CD14-positive monocyte (primary cell): ENCODE measurements at regions not wholly inside any gene's neighbourhood (a gene's known extent, or its start where the extent isn't known, plus 50 kb on each side); places are given as distances from the start of the nearest gene placed in this dataset.

Experiments used
- DNase-seq, 3 donors: peaks; one replicate each; pipeline ENCODE4 v3.0.0-alpha.2; 2011 to 2022
- H2AFZ ChIP-seq: 2 replicates; pipeline ENCODE4 v1.6.0; 2012; ENCODE audit warnings: mild to moderate bottlenecking, low read depth, low read length, inconsistent platforms; ENCODE audit not compliant: insufficient read depth, poor library complexity, severe bottlenecking
- H3K27ac ChIP-seq, 2 donors: 1 replicate in 1 of 2; 2 replicates in 1 of 2; pipeline ENCODE4 v1.5.1; 2012 to 2013; ENCODE audit warnings: low read length in 2 of 2, control low read depth in 1 of 2, inconsistent platforms in 1 of 2, low read depth in 1 of 2, mild to moderate bottlenecking in 1 of 2
- H3K27me3 ChIP-seq, 2 donors: one replicate each; pipeline versions ENCODE4 v1.6.0 to v1.6.1; 2011 to 2013; ENCODE audit warnings: low read length in 2 of 2; ENCODE audit not compliant: control insufficient read depth in 2 of 2, insufficient read depth in 2 of 2
- H3K36me3 ChIP-seq, 2 donors: replicated peaks in 1 of 2; 1 replicate in 1 of 2; 2 replicates in 1 of 2; pipeline versions ENCODE4 v1.5.1 to v1.6.1; 2012 to 2013; ENCODE audit warnings: low read length in 2 of 2, control low read depth in 1 of 2, inconsistent platforms in 1 of 2, mild to moderate bottlenecking in 1 of 2; ENCODE audit not compliant: insufficient read depth in 2 of 2, control insufficient read depth in 1 of 2
- H3K4me1 ChIP-seq, 2 donors: 1 replicate in 1 of 2; 2 replicates in 1 of 2; pipeline versions ENCODE4 v1.5.1 to v1.6.1; 2012 to 2013; ENCODE audit warnings: low read length in 2 of 2, control low read depth in 1 of 2, inconsistent platforms in 1 of 2, mild to moderate bottlenecking in 1 of 2, moderate library complexity in 1 of 2; ENCODE audit not compliant: insufficient read depth in 2 of 2, control insufficient read depth in 1 of 2
- H3K4me2 ChIP-seq: replicated peaks from 2 replicates; pipeline ENCODE3; 2012; ENCODE audit warnings: low read length, moderate library complexity, mild to moderate bottlenecking; ENCODE audit not compliant: poor library complexity, severe bottlenecking; ENCODE audit errors: extremely low read depth
- H3K4me3 ChIP-seq, 3 experiments: fragments of 200-600 bp in 1 of 3; sonication (generic) in 1 of 3; replicated peaks in 1 of 3; 1 replicate in 2 of 3; 2 replicates in 1 of 3; pipeline ENCODE4 v1.5.1; 2011 to 2013; ENCODE audit warnings: low read length in 3 of 3, mild to moderate bottlenecking in 3 of 3, control low read depth in 2 of 3, low read depth in 2 of 3, inconsistent platforms in 1 of 3, moderate library complexity in 1 of 3
- H3K79me2 ChIP-seq: 2 replicates; pipeline ENCODE4 v1.6.0; 2012; ENCODE audit warnings: mild to moderate bottlenecking, control low read depth, inconsistent platforms, low read length, moderate library complexity; ENCODE audit not compliant: insufficient read depth
- H3K9ac ChIP-seq: 2 replicates; pipeline ENCODE4 v1.6.0; 2017; ENCODE audit warnings: low read length, mild to moderate bottlenecking; ENCODE audit not compliant: insufficient read depth, poor library complexity, severe bottlenecking
- H3K9me3 ChIP-seq, 2 donors: replicated peaks in 1 of 2; 1 replicate in 1 of 2; 2 replicates in 1 of 2; pipeline versions ENCODE4 v1.5.1 to v1.6.1; 2012 to 2013; ENCODE audit warnings: low read length in 2 of 2, control low read depth in 1 of 2; ENCODE audit not compliant: control insufficient read depth in 1 of 2, insufficient read depth in 1 of 2
- H4K20me1 ChIP-seq: 2 replicates; pipeline ENCODE4 v1.6.0; 2012; ENCODE audit warnings: mild to moderate bottlenecking, low read length, control low read depth, moderate library complexity; ENCODE audit not compliant: insufficient read depth
- H3K27ac Mint-ChIP-seq, 7 donors: one replicate each; pipeline ENCODE4 v1.8.0; 2020; ENCODE audit warnings: mild to moderate bottlenecking in 7 of 7, mixed read lengths in 7 of 7, moderate library complexity in 6 of 7, inconsistent platforms in 2 of 7
- H3K27me3 Mint-ChIP-seq, 3 donors: one replicate each; pipeline ENCODE4 v1.8.0; 2021 to 2022; ENCODE audit warnings: low read depth in 3 of 3, mild to moderate bottlenecking in 3 of 3, mixed read lengths in 3 of 3, moderate library complexity in 3 of 3, inconsistent platforms in 1 of 3
- H3K36me3 Mint-ChIP-seq, 2 donors: one replicate each; pipeline ENCODE4 v1.8.0; 2020; ENCODE audit warnings: mixed read lengths in 2 of 2, inconsistent platforms in 1 of 2, mild to moderate bottlenecking in 1 of 2
- H3K4me1 Mint-ChIP-seq: one replicate; pipeline ENCODE4 v1.8.0; 2020; ENCODE audit warnings: mild to moderate bottlenecking, mixed read lengths
- H3K4me3 Mint-ChIP-seq, 2 donors: one replicate each; pipeline ENCODE4 v1.8.0; 2020; ENCODE audit warnings: mild to moderate bottlenecking in 2 of 2, mixed read lengths in 2 of 2, moderate library complexity in 1 of 2
- H3K9me3 Mint-ChIP-seq, 7 donors: one replicate each; pipeline ENCODE4 v1.8.0; 2020 to 2022; ENCODE audit warnings: mixed read lengths in 7 of 7, mild to moderate bottlenecking in 6 of 7, moderate library complexity in 6 of 7, inconsistent platforms in 2 of 7
- CTCF ChIP-seq: fragments of 200-600 bp; IDR thresholded peaks from one replicate; pipeline ENCODE4 v1.8.0; 2022; ENCODE audit warnings: antibody characterized with exemption, mild to moderate bottlenecking
- WGBS: methylation state at CpG from one replicate; pipeline ENCODE4 v1.1.5; 2013; ENCODE audit warnings: missing lambda C conversion rate; ENCODE audit not compliant: insufficient coverage; 5-methylcytosine and 5-hydroxymethylcytosine counted together
- intact Hi-C, 2 donors: fragments of 100-400 bp; cut with micrococcal nuclease; formaldehyde crosslinking; loops; one replicate each; pipeline versions ENCODE4 v1.15.0 to v1.15.1; 2023

GRCh38 chr9:30504502-30504905, 1879.9 kb upstream of the ACO1 start:
- Mint-ChIP-seq H3K27me3 (no peaks in the 10 kb centered on the region), H3K27ac (no peak overlapping the region), H3K4me3 (no peak overlapping the region), H3K4me1 (no peaks in the 10 kb centered on the region), H3K36me3 (no peaks in the 10 kb centered on the region), H3K9me3 (peaks cover 0 to 8% (median 0%) of the 10 kb centered on the region in 7 donors)
- no peak for DNase-seq
- H3K4me2 ChIP-seq: no peak overlapping the region
- no peak overlapping the region for H3K9ac ChIP-seq
- H3K27me3 ChIP-seq: no peaks in the 10 kb centered on the region
- WGBS: no CpG with 5 or more reads among the region's 1 CpG
- no peak overlapping the region for H2AFZ ChIP-seq
- intact Hi-C loops: no loop called here
- H4K20me1 ChIP-seq: no peaks in the 10 kb centered on the region
- no peak overlapping the region for H3K27ac ChIP-seq
- H3K4me1 ChIP-seq: no peaks in the 10 kb centered on the region
- H3K9me3 ChIP-seq: no peaks in the 10 kb centered on the region
- no peaks in the 10 kb centered on the region for H3K79me2 ChIP-seq
- H3K4me3 ChIP-seq: no peak overlapping the region
- no peaks in the 10 kb centered on the region for H3K36me3 ChIP-seq
- no peak for TF ChIP-seq CTCF

DNA sequence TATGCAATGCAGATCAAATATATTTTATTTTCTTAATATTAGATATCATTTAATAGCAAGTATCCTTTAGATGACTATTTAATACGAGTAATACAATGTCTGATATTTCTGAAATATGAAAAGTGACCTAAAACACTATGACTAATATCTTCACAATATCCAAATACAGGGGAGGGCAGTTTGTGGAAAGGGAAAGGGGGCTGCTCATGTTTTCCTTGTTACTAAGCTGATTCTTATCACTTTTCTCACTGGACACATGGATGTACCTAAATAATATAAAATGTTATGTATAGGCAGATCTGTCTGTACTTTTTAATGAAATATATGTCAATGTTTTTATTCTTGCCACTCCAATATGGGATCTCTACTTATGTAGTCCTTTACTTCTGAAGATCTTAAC, 1879.1 kb upstream of the ACO1 start:
- no CpG with 5 or more reads among the region's 1 CpG for WGBS
- Mint-ChIP-seq H3K9me3 (peaks cover 0 to 8% (median 0%) of the 10 kb centered on the region in 7 donors), H3K27me3 (no peaks in the 10 kb centered on the region), H3K4me3 (no peak overlapping the region), H3K4me1 (no peaks in the 10 kb centered on the region), H3K36me3 (no peaks in the 10 kb centered on the region), H3K27ac (no peak overlapping the region)
- no peak overlapping the region for H3K4me2 ChIP-seq
- H3K9me3 ChIP-seq: no peaks in the 10 kb centered on the region
- no peak overlapping the region for H3K4me3 ChIP-seq
- H2AFZ ChIP-seq: no peak overlapping the region
- no peaks in the 10 kb centered on the region for H3K79me2 ChIP-seq
- intact Hi-C loops: no loop called here
- H3K36me3 ChIP-seq: no peaks in the 10 kb centered on the region
- TF ChIP-seq CTCF: no peak
- H4K20me1 ChIP-seq: no peaks in the 10 kb centered on the region
- DNase-seq: no peak
- no peak overlapping the region for H3K9ac ChIP-seq
- no peaks in the 10 kb centered on the region for H3K27me3 ChIP-seq
- no peaks in the 10 kb centered on the region for H3K4me1 ChIP-seq
- no peak overlapping the region for H3K27ac ChIP-seq
